ENCODE measurements at regions not wholly inside any gene's neighbourhood (a gene's known extent, or its start where the extent isn't known, plus 50 kb on each side); places are given as distances from the start of the nearest gene placed in this dataset.

DNA sequence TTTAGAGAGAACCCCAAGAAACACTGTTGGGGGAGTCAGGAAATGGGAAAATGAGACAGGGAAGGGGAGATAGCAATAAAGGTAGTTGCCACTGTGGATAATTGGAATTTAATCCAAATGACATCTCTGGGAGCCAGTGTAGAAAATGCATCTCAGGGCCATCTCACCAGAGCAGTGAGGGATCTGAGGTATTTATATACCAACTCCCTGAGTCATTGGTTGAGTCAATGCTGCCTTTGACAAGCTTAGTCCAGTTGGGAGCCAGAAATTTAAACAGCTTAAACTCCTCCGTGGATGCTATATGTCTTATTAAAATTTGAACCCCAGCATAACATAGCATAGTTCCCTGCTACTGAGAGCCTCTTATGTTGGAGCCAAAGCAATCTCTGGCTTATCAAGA is 140.3 kb downstream of the SLC30A10 start:
- Histone ChIP-seq H3K9ac (ENCODE audit: low read depth, low read length, poor library complexity, severe bottlenecking) (no peak overlapping the region), H3K9me2 (replicated peaks; ENCODE audit: low read depth, low read length) (no peaks in the 10 kb centered on the region), H3F3A (ENCODE audit: low read depth) (no peaks in the 10 kb centered on the region), H2AFZ (ENCODE audit: low read length) (no peak overlapping the region), H3K9me3 (ENCODE audit: insufficient read depth, low read depth, low read length) (no peaks in the 10 kb centered on the region), H3K4me1 (ENCODE audit: insufficient read depth, low read length, poor library complexity, severe bottlenecking) (no peaks in the 10 kb centered on the region), H3K36me3 (ENCODE audit: insufficient read depth, low read length) (no peaks in the 10 kb centered on the region), H3K27me3 (ENCODE audit: insufficient read depth, low read length, poor library complexity, severe bottlenecking) (no peaks in the 10 kb centered on the region), H3K4me3 (ENCODE audit: low read length, poor library complexity, severe bottlenecking) (no peak overlapping the region), H4K20me1 (ENCODE audit: insufficient read depth, low read length, poor library complexity, severe bottlenecking) (no peaks in the 10 kb centered on the region), H3K79me2 (ENCODE audit: insufficient read depth, low read length) (no peaks in the 10 kb centered on the region), H3K4me2 (ENCODE audit: low read depth, low read length, poor library complexity, severe bottlenecking) (no peak overlapping the region)
- no peak for TF ChIP-seq EZH2phosphoT487 (IDR thresholded peaks at IDR 0.05; ENCODE audit: borderline replicate concordance)
- TF ChIP-seq, protein P1, sequence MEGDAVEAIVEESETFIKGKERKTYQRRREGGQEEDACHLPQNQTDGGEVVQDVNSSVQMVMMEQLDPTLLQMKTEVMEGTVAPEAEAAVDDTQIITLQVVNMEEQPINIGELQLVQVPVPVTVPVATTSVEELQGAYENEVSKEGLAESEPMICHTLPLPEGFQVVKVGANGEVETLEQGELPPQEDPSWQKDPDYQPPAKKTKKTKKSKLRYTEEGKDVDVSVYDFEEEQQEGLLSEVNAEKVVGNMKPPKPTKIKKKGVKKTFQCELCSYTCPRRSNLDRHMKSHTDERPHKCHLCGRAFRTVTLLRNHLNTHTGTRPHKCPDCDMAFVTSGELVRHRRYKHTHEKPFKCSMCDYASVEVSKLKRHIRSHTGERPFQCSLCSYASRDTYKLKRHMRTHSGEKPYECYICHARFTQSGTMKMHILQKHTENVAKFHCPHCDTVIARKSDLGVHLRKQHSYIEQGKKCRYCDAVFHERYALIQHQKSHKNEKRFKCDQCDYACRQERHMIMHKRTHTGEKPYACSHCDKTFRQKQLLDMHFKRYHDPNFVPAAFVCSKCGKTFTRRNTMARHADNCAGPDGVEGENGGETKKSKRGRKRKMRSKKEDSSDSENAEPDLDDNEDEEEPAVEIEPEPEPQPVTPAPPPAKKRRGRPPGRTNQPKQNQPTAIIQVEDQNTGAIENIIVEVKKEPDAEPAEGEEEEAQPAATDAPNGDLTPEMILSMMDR (conservative IDR thresholded peaks at IDR 0.05; ENCODE audit: low read length) = no peak

DNA sequence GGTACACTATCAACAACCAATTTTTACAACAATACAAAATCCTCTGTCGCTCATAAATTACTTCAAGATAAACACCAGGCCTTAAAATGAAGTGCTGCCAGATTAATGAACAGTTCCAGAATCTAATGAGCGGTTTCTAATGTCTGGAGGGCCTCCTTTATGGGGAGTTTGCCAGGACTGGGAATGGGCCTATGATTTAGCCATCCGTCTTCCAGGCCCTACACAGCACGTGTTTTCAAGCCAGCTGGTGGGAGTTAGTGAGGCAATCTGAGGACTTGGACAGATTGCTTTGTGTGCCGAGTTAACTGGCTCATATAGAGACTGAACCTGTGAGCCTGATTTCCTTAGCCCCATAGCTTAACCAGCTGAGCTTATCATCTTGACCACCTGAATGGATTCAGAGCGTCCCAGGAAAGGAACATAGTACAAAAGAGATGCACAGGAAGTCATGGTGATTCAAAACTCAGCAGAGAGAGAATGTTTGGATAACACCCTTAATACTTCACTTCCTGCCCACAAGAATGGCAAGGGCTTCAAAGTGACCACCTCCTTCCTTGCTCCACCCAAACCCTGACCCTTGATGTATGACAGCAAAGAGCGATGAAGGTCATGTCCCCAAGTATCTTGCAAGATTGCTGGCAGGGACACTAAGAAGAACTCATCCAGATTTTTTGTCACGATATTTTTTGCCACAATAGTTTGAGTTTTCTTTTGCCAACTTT is 143.5 kb downstream of the SLC30A10 start:
- TF ChIP-seq, protein P1 (conservative IDR thresholded peaks at IDR 0.05; ENCODE audit: low read length) = no peak
- H3K27me3 ChIP-seq (ENCODE audit: insufficient read depth, low read length, poor library complexity, severe bottlenecking) = no peaks in the 10 kb centered on the region

DNA sequence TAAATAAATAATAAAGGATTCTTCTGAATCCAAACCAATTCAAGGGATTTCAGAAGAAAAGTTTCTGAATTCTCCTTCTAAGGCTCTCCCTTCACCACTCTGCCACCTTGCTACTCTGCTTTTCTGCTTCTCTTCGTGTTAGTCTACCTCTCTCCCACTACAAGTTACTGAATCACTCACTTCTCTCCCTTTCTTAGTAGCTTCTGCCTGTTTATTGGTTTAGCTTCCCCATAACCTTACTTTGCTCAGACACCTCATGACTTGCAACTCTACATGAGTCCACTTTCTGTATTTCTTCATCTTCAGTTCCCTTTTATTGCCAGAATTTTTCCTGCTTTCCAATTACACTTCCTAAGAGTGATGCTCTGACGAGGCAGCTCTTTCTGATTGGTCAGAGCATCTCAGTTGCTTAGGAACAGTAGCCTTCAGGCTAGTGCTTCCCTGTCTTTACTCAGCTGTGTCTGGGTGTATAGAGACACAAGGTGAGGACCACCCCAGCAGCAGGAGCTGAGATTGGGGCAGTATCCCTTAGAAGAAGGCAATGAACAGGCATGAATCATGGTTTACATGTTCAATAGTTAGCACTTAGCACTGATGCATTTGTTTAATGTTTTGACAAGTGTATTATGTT is 144.6 kb downstream of the SLC30A10 start:
- no peak overlapping the region for H3K4me3 ChIP-seq (ENCODE audit: low read length, poor library complexity, severe bottlenecking)
- TF ChIP-seq, protein P1 (conservative IDR thresholded peaks at IDR 0.05; ENCODE audit: low read length) = no peak
- no peak for TF ChIP-seq EZH2phosphoT487 (IDR thresholded peaks at IDR 0.05; ENCODE audit: borderline replicate concordance)
- no peaks in the 10 kb centered on the region for H3K79me2 ChIP-seq (ENCODE audit: insufficient read depth, low read length)
- no peaks in the 10 kb centered on the region for H3K36me3 ChIP-seq (ENCODE audit: insufficient read depth, low read length)
- H3K9ac ChIP-seq (ENCODE audit: low read depth, low read length, poor library complexity, severe bottlenecking) = no peak overlapping the region
- no peaks in the 10 kb centered on the region for H3F3A ChIP-seq (ENCODE audit: low read depth)
- no peaks in the 10 kb centered on the region for H4K20me1 ChIP-seq (ENCODE audit: insufficient read depth, low read length, poor library complexity, severe bottlenecking)
- no peak overlapping the region for H3K4me2 ChIP-seq (ENCODE audit: low read depth, low read length, poor library complexity, severe bottlenecking)
- no peaks in the 10 kb centered on the region for H3K9me2 ChIP-seq (replicated peaks; ENCODE audit: low read depth, low read length)
- no peaks in the 10 kb centered on the region for H3K9me3 ChIP-seq (ENCODE audit: insufficient read depth, low read depth, low read length)
- no peak overlapping the region for H2AFZ ChIP-seq (ENCODE audit: low read length)
- no peaks in the 10 kb centered on the region for H3K4me1 ChIP-seq (ENCODE audit: insufficient read depth, low read length, poor library complexity, severe bottlenecking)
- no peaks in the 10 kb centered on the region for H3K27me3 ChIP-seq (ENCODE audit: insufficient read depth, low read length, poor library complexity, severe bottlenecking)

More for the DNA sequence above, 143.5 kb downstream of the SLC30A10 start:
- no peaks in the 10 kb centered on the region for H3K9me3 ChIP-seq (ENCODE audit: insufficient read depth, low read depth, low read length)
- no peaks in the 10 kb centered on the region for H3K79me2 ChIP-seq (ENCODE audit: insufficient read depth, low read length)
- no peak overlapping the region for H3K4me3 ChIP-seq (ENCODE audit: low read length, poor library complexity, severe bottlenecking)
- H3K36me3 ChIP-seq (ENCODE audit: insufficient read depth, low read length) = no peaks in the 10 kb centered on the region
- H3F3A ChIP-seq (ENCODE audit: low read depth) = no peaks in the 10 kb centered on the region
- H3K4me2 ChIP-seq (ENCODE audit: low read depth, low read length, poor library complexity, severe bottlenecking) = no peak overlapping the region
- H3K4me1 ChIP-seq (ENCODE audit: insufficient read depth, low read length, poor library complexity, severe bottlenecking) = no peaks in the 10 kb centered on the region
- H3K9ac ChIP-seq (ENCODE audit: low read depth, low read length, poor library complexity, severe bottlenecking) = no peak overlapping the region
- no peak overlapping the region for H2AFZ ChIP-seq (ENCODE audit: low read length)
- H4K20me1 ChIP-seq (ENCODE audit: insufficient read depth, low read length, poor library complexity, severe bottlenecking) = no peaks in the 10 kb centered on the region
- H3K9me2 ChIP-seq (replicated peaks; ENCODE audit: low read depth, low read length) = no peaks in the 10 kb centered on the region
